Lung microvascular endothelial cell (primary cell): ENCODE measurements at regions not wholly inside any gene's neighbourhood (a gene's known extent, or its start where the extent isn't known, plus 50 kb on each side); places are given as distances from the start of the nearest gene placed in this dataset.

ENCODE experiments used
- DNase-seq, 2 donors: peaks; one replicate each; pipeline versions ENCODE4 v3.0.0 to v3.0.0-alpha.2; 2010; ENCODE audit warnings: low read depth in 2 of 2

GRCh38 chr13:39233519-39233918 lies 195.3 kb downstream of the NHLRC3 start:
- no peak for DNase-seq

GRCh38 chr13:39244561-39245230 lies 206.4 kb downstream of the NHLRC3 start:
- no peak for DNase-seq

GRCh38 chr13:39245688-39246087 lies 207.4 kb downstream of the NHLRC3 start:
- no peak for DNase-seq

GRCh38 chr13:39249982-39250381 lies 211.7 kb downstream of the NHLRC3 start:
- DNase-seq, result peak in 1 of 2 donors; percentile 66

DNA sequence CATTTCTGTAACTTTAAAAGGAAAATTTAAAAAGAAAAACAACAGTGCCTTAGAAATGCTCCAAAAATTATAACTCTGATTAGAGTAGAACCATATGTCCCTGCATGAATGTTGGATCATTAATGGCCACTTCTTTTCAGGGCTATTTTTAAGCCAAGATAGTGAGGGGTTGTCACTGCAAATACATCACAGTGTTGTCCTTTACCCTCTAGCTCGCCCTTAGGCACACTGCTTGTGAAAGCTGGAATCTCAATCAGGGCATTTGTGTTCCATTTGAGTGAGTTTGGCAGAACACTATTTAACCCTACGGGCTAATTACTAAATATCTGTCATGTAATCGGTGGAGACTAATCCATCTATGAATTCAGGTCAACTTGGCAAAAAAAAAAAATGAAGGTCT lies 212.2 kb downstream of the NHLRC3 start:
- no peak for DNase-seq

DNA sequence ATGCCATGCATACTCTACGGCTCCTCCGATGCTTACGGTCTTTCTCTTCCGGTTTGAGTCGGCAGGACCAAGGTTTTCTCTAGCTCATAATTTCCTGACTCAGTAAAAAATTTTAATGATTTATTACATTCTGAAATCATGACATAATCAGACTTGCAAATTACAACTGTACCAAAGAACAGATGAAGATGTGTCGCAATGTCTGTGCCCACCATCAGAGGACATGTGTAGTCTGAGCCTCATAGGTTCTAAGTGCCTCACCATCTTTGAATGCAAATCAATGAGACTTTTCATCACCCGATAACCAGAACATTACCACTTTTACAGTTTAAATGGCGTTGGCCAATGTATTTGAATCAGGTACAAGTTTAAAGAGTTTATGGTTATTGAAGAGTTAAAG lies 213.1 kb downstream of the NHLRC3 start:
- DNase-seq, result no peak

- DNase-seq, result no peak
Measured at GRCh38 chr13:39253774-39254173, 215.5 kb downstream of the NHLRC3 start.

- DNase-seq, result no peak
Measured at GRCh38 chr13:39254601-39255000, 216.3 kb downstream of the NHLRC3 start.

GRCh38 chr13:39257642-39258041 lies 219.4 kb downstream of the NHLRC3 start:
- no peak for DNase-seq

- DNase-seq, result no peak
Measured at GRCh38 chr13:39259371-39260140, 221.3 kb downstream of the NHLRC3 start.

GRCh38 chr13:39263033-39263432 lies 224.8 kb downstream of the NHLRC3 start:
- peak; percentile 47 to 77 for DNase-seq

GRCh38 chr13:39263531-39263930 lies 225.3 kb downstream of the NHLRC3 start:
- DNase-seq, result no peak

GRCh38 chr13:39266426-39266825 lies 228.2 kb downstream of the NHLRC3 start:
- no peak for DNase-seq

- DNase-seq, result no peak
Measured at GRCh38 chr13:39268398-39268797, 230.1 kb downstream of the NHLRC3 start.

DNA sequence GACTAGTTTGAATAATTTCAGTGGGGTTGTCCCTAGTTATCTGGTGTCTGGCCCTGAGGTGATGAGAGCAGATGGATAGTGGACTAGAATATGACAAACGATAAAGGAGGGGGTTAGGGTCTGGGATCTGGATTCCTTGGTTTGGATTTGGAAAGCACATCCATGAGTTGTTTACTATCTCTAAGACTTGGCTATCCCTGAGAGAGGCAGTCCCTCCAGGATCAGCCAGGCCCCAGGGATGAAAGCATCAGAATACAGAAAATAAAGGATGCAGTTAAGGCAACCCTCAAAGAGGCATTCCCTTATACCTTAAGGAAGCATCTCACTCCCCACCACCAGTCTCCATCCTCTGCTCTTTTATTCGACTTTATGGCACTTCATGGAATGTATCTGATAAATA lies 230.7 kb downstream of the NHLRC3 start:
- DNase-seq, result no peak

- peak in 1 of 2 donors; percentile 50 for DNase-seq
Measured at GRCh38 chr13:39269411-39269810, 231.2 kb downstream of the NHLRC3 start.

DNA sequence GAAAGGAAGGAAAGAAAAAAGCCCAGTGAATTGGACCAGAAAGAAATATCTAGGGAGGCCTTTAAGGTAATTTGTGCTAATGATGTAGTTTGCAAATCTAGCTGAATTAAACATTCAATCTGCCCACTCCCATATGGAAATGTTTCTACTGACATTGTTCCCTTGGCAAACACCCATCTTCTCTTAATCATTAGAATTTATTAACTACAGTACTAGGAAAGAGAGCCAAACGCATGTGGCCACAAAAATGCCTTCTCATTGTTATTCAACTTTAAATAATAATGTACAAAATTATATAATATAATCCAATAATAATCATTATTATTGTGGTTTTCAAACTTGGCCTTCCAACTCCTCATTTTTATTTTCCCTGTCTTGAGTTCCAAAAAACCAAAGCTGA lies 234.7 kb downstream of the NHLRC3 start:
- DNase-seq, result no peak

- peak; percentile 34 for DNase-seq
Measured at GRCh38 chr13:39273953-39274738, 235.9 kb downstream of the NHLRC3 start.

DNA sequence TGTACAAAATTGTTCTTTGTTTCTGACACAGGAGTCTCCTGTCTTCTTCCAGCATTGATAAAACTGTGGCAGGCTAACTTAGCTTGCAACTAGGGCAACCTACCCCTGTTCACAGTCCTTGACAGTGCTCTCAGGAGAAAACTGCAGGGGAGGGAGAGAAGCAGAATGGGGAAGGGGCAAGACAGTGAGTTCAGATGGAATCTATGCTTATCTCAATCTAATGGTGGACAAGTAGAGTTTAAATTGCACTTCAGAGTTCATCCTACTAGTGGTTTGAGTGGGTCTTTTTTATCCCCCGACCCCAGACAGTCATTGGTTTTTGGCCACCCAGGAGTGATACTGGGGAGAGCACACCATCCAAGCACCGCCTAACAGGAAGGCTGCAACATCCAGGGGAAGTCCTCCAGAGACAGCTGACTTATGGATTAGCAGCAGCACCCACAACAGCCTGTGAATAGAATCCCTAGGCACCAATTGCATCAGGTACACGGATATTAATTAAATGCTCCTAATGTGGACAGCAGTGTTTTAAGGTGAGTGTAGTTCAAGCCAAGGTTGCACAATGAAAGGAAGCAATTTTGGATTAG lies 236.6 kb downstream of the NHLRC3 start:
- DNase-seq, result no peak

DNA sequence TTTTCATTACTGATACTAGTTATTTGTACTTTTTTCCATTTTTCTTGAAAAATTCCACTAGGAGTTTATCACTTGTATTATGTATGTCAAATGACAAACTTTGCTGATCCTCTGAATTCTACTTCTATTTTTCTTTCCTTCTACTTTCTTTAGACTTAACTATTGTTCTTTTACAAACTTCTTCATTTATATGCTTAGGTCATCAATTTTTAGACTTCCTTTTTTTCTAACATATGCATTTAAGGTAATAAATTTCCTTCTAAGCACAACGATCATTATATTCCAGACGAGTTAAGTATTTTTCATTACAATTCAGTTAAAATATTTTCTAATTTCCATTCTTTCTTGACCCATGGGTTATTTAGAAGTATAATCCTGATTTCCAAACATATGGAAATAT lies 240.8 kb downstream of the NHLRC3 start:
- DNase-seq, result no peak

GRCh38 chr13:39281539-39282150 lies 243.4 kb downstream of the NHLRC3 start:
- DNase-seq, result no peak
